Thoracic aorta (tissue), 2 donors: ENCODE measurements at regions not wholly inside any gene's neighbourhood (a gene's known extent, or its start where the extent isn't known, plus 50 kb on each side); places are given as distances from the start of the nearest gene placed in this dataset.

Experiments
- ATAC-seq: fragments of 150-250 bp; one replicate; pipeline ENCODE4 v1.8.0; 2017; ENCODE audit warnings: low read depth; ENCODE audit not compliant: insufficient number of reproducible peaks, low FRiP score
- DNase-seq: peaks from one replicate; pipeline ENCODE4 v3.0.0-alpha.2; 2020; ENCODE audit warnings: low spot score
- H3K27ac ChIP-seq, 2 donors: fragments of 200-600 bp; sonication (generic); 1 replicate in 1 of 2; 2 replicates in 1 of 2; pipeline ENCODE4 v1.5.1; 2016; ENCODE audit warnings: mild to moderate bottlenecking in 2 of 2, moderate library complexity in 2 of 2
- H3K27me3 ChIP-seq: fragments of 200-600 bp; sonication (generic); replicated peaks from 2 replicates; pipeline ENCODE4 v1.6.0; 2016; ENCODE audit warnings: mild to moderate bottlenecking; ENCODE audit not compliant: insufficient read depth
- H3K36me3 ChIP-seq: fragments of 200-600 bp; sonication (generic); one replicate; pipeline ENCODE4 v1.5.1; 2016
- H3K4me1 ChIP-seq, 2 donors: fragments of 200-600 bp; sonication (generic); 1 replicate in 1 of 2; 2 replicates in 1 of 2; pipeline versions ENCODE4 v1.5.1 to v1.6.0; 2016; ENCODE audit warnings: low read depth in 2 of 2, mild to moderate bottlenecking in 1 of 2; ENCODE audit not compliant: control insufficient read depth in 1 of 2
- H3K4me3 ChIP-seq: fragments of 200-600 bp; sonication (generic); 2 replicates; pipeline ENCODE4 v1.5.1; 2016; ENCODE audit warnings: mild to moderate bottlenecking
- H3K9me3 ChIP-seq: fragments of 200-600 bp; sonication (generic); 2 replicates; pipeline ENCODE4 v1.5.1; 2016
- CTCF ChIP-seq: fragments of 200-600 bp; sonication (generic); IDR thresholded peaks from one replicate; pipeline ENCODE4 v1.5.1; 2019; ENCODE audit warnings: antibody characterized with exemption

- H3K4me3 ChIP-seq, result no peak overlapping the region
- DNase-seq (no peak), ATAC-seq (no peak)
- no peak overlapping the region for H3K27ac ChIP-seq
- H3K27me3 ChIP-seq, result no peaks in the 10 kb centered on the region
- TF ChIP-seq CTCF, result no peak
- no peaks in the 10 kb centered on the region for H3K36me3 ChIP-seq
- H3K9me3 ChIP-seq, result no peaks in the 10 kb centered on the region
- no peaks in the 10 kb centered on the region for H3K4me1 ChIP-seq
Measured at GRCh38 chr12:18898470-18898869, 160.6 kb downstream of the CAPZA3 start.

- H3K36me3 ChIP-seq, result no peaks in the 10 kb centered on the region
- H3K27ac ChIP-seq, result no peak overlapping the region
- TF ChIP-seq CTCF, result no peak
- no peak overlapping the region for H3K4me3 ChIP-seq
- ATAC-seq, result no peak
- no peaks in the 10 kb centered on the region for H3K9me3 ChIP-seq
- DNase-seq, result no peak
- no peaks in the 10 kb centered on the region for H3K27me3 ChIP-seq
- H3K4me1 ChIP-seq, result no peaks in the 10 kb centered on the region
Measured at GRCh38 chr12:18899162-18899561, 161.2 kb downstream of the CAPZA3 start.

GRCh38 chr12:18899678-18900317 is 161.9 kb downstream of the CAPZA3 start:
- no peak for ATAC-seq
- Histone ChIP-seq H3K36me3 (no peaks in the 10 kb centered on the region), H3K27me3 (no peaks in the 10 kb centered on the region), H3K4me3 (no peak overlapping the region), H3K9me3 (no peaks in the 10 kb centered on the region), H3K4me1 (no peaks in the 10 kb centered on the region), H3K27ac (no peak overlapping the region)
- no peak for TF ChIP-seq CTCF
- DNase-seq, result no peak

GRCh38 chr12:18905134-18905533 is 167.2 kb downstream of the CAPZA3 start:
- Histone ChIP-seq H3K9me3 (no peaks in the 10 kb centered on the region), H3K4me3 (no peak overlapping the region), H3K4me1 (no peaks in the 10 kb centered on the region), H3K27me3 (no peaks in the 10 kb centered on the region), H3K36me3 (no peaks in the 10 kb centered on the region), H3K27ac (no peak overlapping the region)
- no peak for DNase-seq
- no peak for ATAC-seq
- no peak for TF ChIP-seq CTCF

- ATAC-seq (no peak), DNase-seq (no peak)
- no peaks in the 10 kb centered on the region for H3K36me3 ChIP-seq
- H3K9me3 ChIP-seq, result no peaks in the 10 kb centered on the region
- H3K4me3 ChIP-seq, result no peak overlapping the region
- no peaks in the 10 kb centered on the region for H3K27me3 ChIP-seq
- H3K4me1 ChIP-seq, result no peaks in the 10 kb centered on the region
- H3K27ac ChIP-seq, result no peak overlapping the region
- TF ChIP-seq CTCF, result no peak
Measured at GRCh38 chr12:18906395-18906794, 168.5 kb downstream of the CAPZA3 start.
